ENCODE measurements at regions not wholly inside any gene's neighbourhood (a gene's known extent, or its start where the extent isn't known, plus 50 kb on each side); places are given as distances from the start of the nearest gene placed in this dataset.

DNA sequence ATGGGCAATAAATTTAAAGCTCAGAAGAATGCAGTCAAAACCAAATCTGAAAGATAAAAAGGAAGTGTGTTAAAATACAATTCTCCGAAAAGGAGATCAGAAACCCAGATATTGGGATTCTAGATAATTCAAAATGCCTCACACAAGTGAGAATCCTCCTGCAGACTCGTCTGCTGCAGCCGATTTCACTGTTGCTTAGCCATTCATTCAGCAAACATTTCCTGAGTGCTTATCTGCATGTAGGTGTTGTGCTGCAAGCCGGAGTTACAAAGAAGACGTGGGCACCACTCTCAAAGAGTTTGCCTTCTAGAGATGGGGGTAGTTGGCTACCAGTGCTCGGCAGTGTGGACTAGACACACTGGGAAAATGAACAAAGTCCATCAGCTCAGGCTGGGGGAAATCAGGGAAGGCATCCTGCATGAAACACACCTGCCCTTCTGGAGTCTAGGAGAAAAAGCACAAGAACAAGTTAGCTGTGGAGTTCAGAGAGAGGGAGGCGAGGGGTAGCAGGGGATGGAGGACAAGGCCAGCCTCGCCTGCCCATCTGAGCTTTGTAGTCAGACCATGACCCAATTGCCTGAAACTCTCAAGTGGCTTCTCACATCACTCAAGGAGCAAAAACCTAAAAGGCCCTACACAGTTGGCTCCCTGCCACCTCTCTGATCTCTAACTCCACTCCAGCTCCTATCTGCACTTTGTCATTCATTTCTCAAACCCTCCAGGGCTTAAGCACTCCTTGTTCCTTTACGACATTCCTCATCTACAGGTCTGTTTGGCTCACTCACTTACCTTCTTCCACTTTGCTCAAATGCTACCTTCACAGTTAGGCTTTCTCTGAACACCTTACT, 310.0 kb upstream of the DDHD1 start:
- H3K4me3 ChIP-seq (ENCODE audit: low read length in 2 of 2), result no peak overlapping the region
- H3K27me3 ChIP-seq (ENCODE audit: control insufficient read depth in 1 of 2, insufficient read depth in 2 of 2, low read length in 1 of 2), result no peaks in the 10 kb centered on the region
- no peaks in the 10 kb centered on the region for H3K36me3 ChIP-seq (ENCODE audit: control insufficient read depth in 1 of 2, insufficient read depth in 2 of 2, low read length in 1 of 2)
- DNase-seq, result no peak
- no peak overlapping the region for H3K27ac ChIP-seq (ENCODE audit: low read depth in 1 of 2, low read length in 2 of 2)
- no peaks in the 10 kb centered on the region for H3K9me3 ChIP-seq (ENCODE audit: control insufficient read depth, low read length)
- WGBS, 2 donors, result 70 to 76% methylated on average over 9 of the region's 9 CpGs
- no peaks in the 10 kb centered on the region for H3K4me1 ChIP-seq (ENCODE audit: control insufficient read depth in 1 of 2, insufficient read depth in 2 of 2, low read length in 2 of 2)
- intact Hi-C loops (cut with DNase I), result no loop called here
- no peak for ATAC-seq (ENCODE audit: low FRiP score)

DNA sequence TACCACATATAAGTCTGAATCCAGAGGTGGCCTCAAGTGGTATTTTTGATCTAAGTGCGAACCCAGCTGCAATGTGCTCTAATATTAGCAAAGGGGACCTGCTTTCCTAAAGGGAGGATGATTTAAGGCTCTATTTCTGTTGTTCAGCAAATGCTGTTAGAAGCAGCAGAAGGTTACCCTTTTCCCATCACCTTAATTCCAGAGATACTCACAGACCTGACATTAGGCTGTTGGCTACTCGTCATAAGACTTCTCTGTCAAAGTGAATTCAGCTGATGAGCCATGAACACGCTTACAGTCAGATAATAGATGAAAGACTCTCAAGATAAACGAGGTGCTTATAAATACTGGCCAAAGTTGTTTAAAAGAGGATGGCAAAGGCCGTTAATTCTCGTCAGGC, 308.7 kb upstream of the DDHD1 start:
- no peak overlapping the region for H3K27ac ChIP-seq (ENCODE audit: low read depth in 1 of 2, low read length in 2 of 2)
- ATAC-seq (ENCODE audit: low FRiP score) (no peak), DNase-seq (no peak)
- 74 to 76% methylated on average over 6 of the region's 6 CpGs for WGBS, 2 donors
- H3K4me3 ChIP-seq (ENCODE audit: low read length in 2 of 2), result no peak overlapping the region
- H3K9me3 ChIP-seq (ENCODE audit: control insufficient read depth, low read length), result no peaks in the 10 kb centered on the region
- no peaks in the 10 kb centered on the region for H3K4me1 ChIP-seq (ENCODE audit: control insufficient read depth in 1 of 2, insufficient read depth in 2 of 2, low read length in 2 of 2)
- no peaks in the 10 kb centered on the region for H3K36me3 ChIP-seq (ENCODE audit: control insufficient read depth in 1 of 2, insufficient read depth in 2 of 2, low read length in 1 of 2)
- no peaks in the 10 kb centered on the region for H3K27me3 ChIP-seq (ENCODE audit: control insufficient read depth in 1 of 2, insufficient read depth in 2 of 2, low read length in 1 of 2)
- intact Hi-C loops (cut with DNase I), result no loop called here

DNA sequence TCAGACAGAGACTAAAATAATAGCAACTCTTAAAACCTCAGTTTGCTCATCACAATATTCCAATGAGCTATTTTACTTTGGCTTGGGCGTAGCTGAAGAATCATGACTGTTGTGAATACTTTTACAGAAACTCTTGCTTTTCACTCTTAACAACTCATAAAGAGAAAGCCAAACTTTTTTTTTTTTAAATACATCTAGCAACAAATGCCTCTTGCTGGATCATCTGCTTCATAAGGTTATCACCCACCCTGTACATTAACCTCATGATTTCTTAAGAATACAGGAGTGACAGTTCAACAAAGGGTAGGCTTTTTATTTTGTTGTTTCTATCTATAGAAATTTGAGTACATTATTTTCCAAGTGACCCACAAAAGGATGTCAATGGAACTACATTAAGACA, 307.4 kb upstream of the DDHD1 start:
- intact Hi-C loops (cut with DNase I), result no loop called here

DNA sequence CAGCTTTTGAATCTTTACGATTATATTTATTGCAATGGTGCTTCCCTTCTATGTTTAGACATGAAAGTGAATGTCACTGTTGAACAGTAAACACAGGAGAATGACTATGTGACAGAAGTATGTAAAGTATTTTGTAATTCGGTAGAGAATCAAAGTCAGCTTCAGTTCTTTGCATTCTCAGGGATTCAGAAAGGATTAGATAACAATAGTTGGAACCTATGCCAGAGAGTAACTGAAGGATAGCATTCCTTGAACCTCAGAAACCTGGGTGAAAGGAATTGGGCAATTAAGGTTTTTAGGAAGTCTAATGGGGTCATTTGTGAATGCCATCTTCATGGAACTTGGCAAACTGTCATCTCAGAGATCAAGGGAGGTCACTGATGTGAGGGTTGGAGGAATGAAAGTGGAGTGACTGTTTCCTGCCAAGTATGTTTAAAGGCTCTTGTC, 305.3 kb upstream of the DDHD1 start:
- no peaks in the 10 kb centered on the region for H3K36me3 ChIP-seq (ENCODE audit: control insufficient read depth in 1 of 2, insufficient read depth in 2 of 2, low read length in 1 of 2)
- no peaks in the 10 kb centered on the region for H3K27me3 ChIP-seq (ENCODE audit: control insufficient read depth in 1 of 2, insufficient read depth in 2 of 2, low read length in 1 of 2)
- intact Hi-C loops (cut with DNase I), result no loop called here
- H3K4me1 ChIP-seq (ENCODE audit: control insufficient read depth in 1 of 2, insufficient read depth in 2 of 2, low read length in 2 of 2), result no peaks in the 10 kb centered on the region
- no peaks in the 10 kb centered on the region for H3K9me3 ChIP-seq (ENCODE audit: control insufficient read depth, low read length)
- ATAC-seq (ENCODE audit: low FRiP score) (no peak), DNase-seq (no peak)
- WGBS, 2 donors, result 20 to 22% methylated on average over 2 of the region's 2 CpGs
- H3K4me3 ChIP-seq (ENCODE audit: low read length in 2 of 2), result no peak overlapping the region
- no peak overlapping the region for H3K27ac ChIP-seq (ENCODE audit: low read depth in 1 of 2, low read length in 2 of 2)

More for the DNA sequence above, 307.4 kb upstream of the DDHD1 start:
- Histone ChIP-seq H3K36me3 (ENCODE audit: control insufficient read depth in 1 of 2, insufficient read depth in 2 of 2, low read length in 1 of 2) (no peaks in the 10 kb centered on the region), H3K9me3 (ENCODE audit: control insufficient read depth, low read length) (no peaks in the 10 kb centered on the region), H3K27me3 (ENCODE audit: control insufficient read depth in 1 of 2, insufficient read depth in 2 of 2, low read length in 1 of 2) (no peaks in the 10 kb centered on the region), H3K4me1 (ENCODE audit: control insufficient read depth in 1 of 2, insufficient read depth in 2 of 2, low read length in 2 of 2) (no peaks in the 10 kb centered on the region), H3K4me3 (ENCODE audit: low read length in 2 of 2) (no peak overlapping the region), H3K27ac (ENCODE audit: low read depth in 1 of 2, low read length in 2 of 2) (no peak overlapping the region)
- ATAC-seq (ENCODE audit: low FRiP score), result no peak
- 90 to 94% methylated on average over 1 of the region's 1 CpG for WGBS, 2 donors
- DNase-seq, result no peak

DNA sequence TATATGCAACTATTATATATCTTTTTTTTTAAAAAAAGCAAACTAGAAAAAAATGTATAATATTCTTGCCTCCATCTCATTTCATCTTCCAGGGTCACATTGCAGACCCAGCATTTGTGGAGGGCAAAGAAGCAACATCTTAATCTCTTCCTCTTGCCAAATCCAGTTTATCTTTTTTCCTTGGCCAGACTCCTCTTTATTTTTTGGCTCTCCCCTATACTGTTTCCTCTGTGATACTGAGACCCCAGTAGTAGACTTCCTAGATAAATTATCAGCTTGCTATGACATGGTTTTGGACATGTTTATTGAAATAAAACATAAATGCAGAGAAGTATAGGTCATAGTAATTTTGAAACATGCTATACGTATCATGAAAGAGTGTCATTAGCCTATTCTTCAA, 303.8 kb upstream of the DDHD1 start:
- no peak for ATAC-seq (ENCODE audit: low FRiP score)
- Histone ChIP-seq H3K36me3 (ENCODE audit: control insufficient read depth in 1 of 2, insufficient read depth in 2 of 2, low read length in 1 of 2) (no peaks in the 10 kb centered on the region), H3K9me3 (ENCODE audit: control insufficient read depth, low read length) (no peaks in the 10 kb centered on the region), H3K4me1 (ENCODE audit: control insufficient read depth in 1 of 2, insufficient read depth in 2 of 2, low read length in 2 of 2) (no peaks in the 10 kb centered on the region), H3K4me3 (ENCODE audit: low read length in 2 of 2) (no peak overlapping the region), H3K27me3 (ENCODE audit: control insufficient read depth in 1 of 2, insufficient read depth in 2 of 2, low read length in 1 of 2) (no peaks in the 10 kb centered on the region), H3K27ac (ENCODE audit: low read depth in 1 of 2, low read length in 2 of 2) (no peak overlapping the region)
- WGBS, 2 donors, result 25 to 51% methylated on average over 1 of the region's 1 CpG
- no peak for DNase-seq
- intact Hi-C loops (cut with DNase I), result no loop called here

DNA sequence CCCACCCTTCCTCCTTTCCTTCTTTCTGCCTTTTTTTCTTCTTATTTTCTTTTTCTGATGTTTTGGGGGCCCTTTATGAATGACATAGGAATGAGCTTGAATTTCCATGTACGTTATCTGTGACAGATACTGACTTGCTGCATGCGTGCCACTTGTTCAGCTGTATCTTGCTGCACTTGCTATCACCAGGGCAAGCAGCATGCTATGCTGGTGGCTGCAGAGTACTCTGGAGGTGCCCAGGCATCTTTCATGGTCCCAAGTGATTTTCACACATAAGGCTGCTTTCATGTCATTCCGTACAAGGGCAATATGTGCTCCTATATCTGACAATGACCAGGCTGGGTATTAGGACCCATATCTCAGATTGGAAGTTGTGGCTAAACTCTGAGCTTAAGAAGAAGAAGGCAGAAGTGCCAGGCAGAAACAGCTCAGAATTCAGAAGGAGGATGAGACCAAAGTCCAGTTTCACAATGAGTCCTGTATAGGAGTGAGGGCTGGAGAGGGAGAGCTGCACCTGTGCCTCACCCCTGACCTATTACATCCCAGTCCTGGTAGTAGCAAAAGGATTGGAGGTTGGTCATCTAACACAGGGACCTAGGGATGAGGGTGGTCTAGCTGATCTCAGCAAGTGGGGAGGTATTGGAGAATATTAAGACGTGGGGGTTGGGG, 299.0 kb upstream of the DDHD1 start:
- no peak overlapping the region for H3K27ac ChIP-seq (ENCODE audit: low read depth in 1 of 2, low read length in 2 of 2)
- H3K4me1 ChIP-seq (ENCODE audit: control insufficient read depth in 1 of 2, insufficient read depth in 2 of 2, low read length in 2 of 2), result no peaks in the 10 kb centered on the region
- H3K27me3 ChIP-seq (ENCODE audit: control insufficient read depth in 1 of 2, insufficient read depth in 2 of 2, low read length in 1 of 2), result no peaks in the 10 kb centered on the region
- H3K4me3 ChIP-seq (ENCODE audit: low read length in 2 of 2), result no peak overlapping the region
- intact Hi-C loops (cut with DNase I), result no loop called here
- DNase-seq (no peak), ATAC-seq (ENCODE audit: low FRiP score) (no peak)
- WGBS, 2 donors, result 83 to 90% methylated on average over 4 of the region's 4 CpGs
- no peaks in the 10 kb centered on the region for H3K9me3 ChIP-seq (ENCODE audit: control insufficient read depth, low read length)
- H3K36me3 ChIP-seq (ENCODE audit: control insufficient read depth in 1 of 2, insufficient read depth in 2 of 2, low read length in 1 of 2), result no peaks in the 10 kb centered on the region

DNA sequence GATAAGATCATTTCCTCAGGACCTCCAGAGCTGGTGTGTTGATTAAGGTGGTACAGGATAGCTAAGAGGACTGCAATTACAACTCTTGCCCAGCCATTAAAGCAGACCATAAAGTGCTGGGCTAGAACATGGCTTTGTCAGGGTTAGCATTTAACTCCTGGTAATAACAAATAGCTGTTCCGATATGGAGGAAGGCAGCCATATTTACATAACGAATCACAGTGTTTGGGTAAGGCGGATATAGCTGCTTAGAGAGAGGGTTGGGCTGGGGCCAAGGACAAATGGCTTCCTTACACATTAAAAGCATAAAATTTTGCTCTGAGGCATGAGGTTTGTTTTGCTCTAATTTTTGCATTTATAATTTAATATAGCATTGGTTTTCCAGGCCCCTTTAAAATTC, 297.7 kb upstream of the DDHD1 start:
- Histone ChIP-seq H3K9me3 (ENCODE audit: control insufficient read depth, low read length) (no peaks in the 10 kb centered on the region), H3K4me3 (ENCODE audit: low read length in 2 of 2) (no peak overlapping the region), H3K27me3 (ENCODE audit: control insufficient read depth in 1 of 2, insufficient read depth in 2 of 2, low read length in 1 of 2) (no peaks in the 10 kb centered on the region), H3K36me3 (ENCODE audit: control insufficient read depth in 1 of 2, insufficient read depth in 2 of 2, low read length in 1 of 2) (no peaks in the 10 kb centered on the region), H3K4me1 (ENCODE audit: control insufficient read depth in 1 of 2, insufficient read depth in 2 of 2, low read length in 2 of 2) (no peaks in the 10 kb centered on the region), H3K27ac (ENCODE audit: low read depth in 1 of 2, low read length in 2 of 2) (no peak overlapping the region)
- WGBS, 2 donors, result 12 to 13% methylated on average over 3 of the region's 3 CpGs
- intact Hi-C loops (cut with DNase I), result no loop called here
- no peak for DNase-seq
- ATAC-seq (ENCODE audit: low FRiP score), result no peak

DNA sequence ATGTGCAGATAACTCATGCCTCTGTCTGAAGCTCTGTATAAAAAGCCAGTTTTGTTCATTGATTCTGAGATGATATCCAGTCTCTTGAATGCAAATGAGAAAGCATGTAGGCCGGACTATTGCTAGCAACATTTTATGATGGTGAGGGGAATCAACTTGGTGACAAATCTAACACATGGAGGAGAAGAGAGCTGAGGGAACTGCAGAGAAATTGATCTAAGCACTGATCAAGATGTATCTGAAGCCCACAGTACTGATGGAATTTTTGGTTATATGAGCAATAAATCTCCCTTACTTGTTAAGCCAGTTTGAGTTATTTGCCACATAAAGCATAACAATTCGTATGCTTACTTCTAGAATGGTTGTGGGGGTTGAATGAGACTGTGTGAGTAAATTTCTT, 295.6 kb upstream of the DDHD1 start:
- intact Hi-C loops (cut with DNase I), result no loop called here
- Histone ChIP-seq H3K4me3 (ENCODE audit: low read length in 2 of 2) (no peak overlapping the region), H3K27me3 (ENCODE audit: control insufficient read depth in 1 of 2, insufficient read depth in 2 of 2, low read length in 1 of 2) (no peaks in the 10 kb centered on the region), H3K27ac (ENCODE audit: low read depth in 1 of 2, low read length in 2 of 2) (no peak overlapping the region), H3K36me3 (ENCODE audit: control insufficient read depth in 1 of 2, insufficient read depth in 2 of 2, low read length in 1 of 2) (no peaks in the 10 kb centered on the region), H3K4me1 (ENCODE audit: control insufficient read depth in 1 of 2, insufficient read depth in 2 of 2, low read length in 2 of 2) (no peaks in the 10 kb centered on the region), H3K9me3 (ENCODE audit: control insufficient read depth, low read length) (no peaks in the 10 kb centered on the region)
- ATAC-seq (ENCODE audit: low FRiP score) (no peak), DNase-seq (no peak)
- WGBS, 2 donors, result 59 to 88% methylated on average over 2 of the region's 2 CpGs

All from aorta (tissue), 5 donors.